GM12873 (cell line): ENCODE measurements at regions not wholly inside any gene's neighbourhood (a gene's known extent, or its start where the extent isn't known, plus 50 kb on each side); places are given as distances from the start of the nearest gene placed in this dataset.

Experiments
- CTCF ChIP-seq: IDR thresholded peaks from 2 replicates; pipeline ENCODE4 v1.5.1; 2012; ENCODE audit warnings: low read depth, mild to moderate bottlenecking, moderate library complexity, low read length, control low read depth; ENCODE audit not compliant: insufficient read depth; ENCODE audit errors: missing control alignments

GRCh38 chr16:26505496-26505895 is 561.2 kb upstream of the C16orf82 start:
- TF ChIP-seq CTCF, result no peak

- no peak for TF ChIP-seq CTCF
Observed at GRCh38 chr16:26510924-26511323, 555.8 kb upstream of the C16orf82 start.

GRCh38 chr16:26511463-26511862 is 555.3 kb upstream of the C16orf82 start:
- TF ChIP-seq CTCF, result no peak

- TF ChIP-seq CTCF, result no peak
Observed at GRCh38 chr16:26521626-26522025, 545.1 kb upstream of the C16orf82 start.

- no peak for TF ChIP-seq CTCF
Observed at GRCh38 chr16:26524281-26524680, 542.4 kb upstream of the C16orf82 start.

- TF ChIP-seq CTCF, result no peak
Observed at GRCh38 chr16:26524846-26525245, 541.9 kb upstream of the C16orf82 start.

GRCh38 chr16:26525856-26526255 is 540.9 kb upstream of the C16orf82 start:
- TF ChIP-seq CTCF, result no peak

- no peak for TF ChIP-seq CTCF
Observed at GRCh38 chr16:26526633-26527032, 540.1 kb upstream of the C16orf82 start.
